ENCODE measurements at regions not wholly inside any gene's neighbourhood (a gene's known extent, or its start where the extent isn't known, plus 50 kb on each side); places are given as distances from the start of the nearest gene placed in this dataset.

- DNase-seq, result peak; percentile 1
These were observed 1055.8 kb upstream of the CADM2 start for GRCh38 chr3:83902787-83903533.

DNA sequence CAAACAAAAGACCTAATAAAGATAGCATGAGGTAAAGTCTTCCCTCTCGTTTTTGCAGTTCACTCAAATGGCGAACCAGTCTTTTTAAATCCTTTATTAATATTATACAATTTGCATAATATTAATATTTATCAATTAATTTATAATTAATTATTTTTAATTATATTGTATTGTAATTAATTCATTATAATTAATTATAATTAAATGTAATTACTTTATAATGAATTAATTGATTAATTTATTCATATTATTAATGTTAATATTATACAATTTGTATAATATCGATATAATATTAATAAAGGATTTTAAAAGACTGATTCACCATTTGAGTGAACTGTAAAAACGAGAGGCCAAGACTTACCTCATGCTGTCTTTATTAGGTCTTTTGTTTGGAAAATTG is 1045.4 kb upstream of the CADM2 start:
- DNase-seq, result no peak

- no peak for DNase-seq
These were observed 1032.5 kb upstream of the CADM2 start for GRCh38 chr3:83926291-83926690.

DNA sequence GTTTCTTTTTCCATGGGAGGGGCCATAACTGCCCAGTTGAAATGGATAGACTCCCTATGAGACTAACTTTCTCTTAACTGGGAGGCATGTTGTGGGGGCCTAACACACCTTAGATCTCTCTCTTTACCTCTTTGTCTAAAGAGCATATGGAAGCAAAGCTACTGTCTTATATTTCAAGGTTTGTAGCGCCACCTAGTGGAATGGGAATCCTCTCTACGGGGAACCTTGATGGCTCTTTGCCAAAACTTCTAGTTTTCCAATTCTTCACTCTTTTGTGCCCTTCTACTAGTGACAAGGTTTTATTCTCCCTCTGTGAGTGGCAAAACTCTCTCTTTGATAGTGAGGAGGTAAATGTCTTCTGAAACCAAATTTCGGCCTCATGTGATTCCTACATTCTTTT is 1030.4 kb upstream of the CADM2 start:
- peak; percentile 78 for DNase-seq

- no peak for DNase-seq
These were observed 1029.9 kb upstream of the CADM2 start for GRCh38 chr3:83928903-83929302.

DNA sequence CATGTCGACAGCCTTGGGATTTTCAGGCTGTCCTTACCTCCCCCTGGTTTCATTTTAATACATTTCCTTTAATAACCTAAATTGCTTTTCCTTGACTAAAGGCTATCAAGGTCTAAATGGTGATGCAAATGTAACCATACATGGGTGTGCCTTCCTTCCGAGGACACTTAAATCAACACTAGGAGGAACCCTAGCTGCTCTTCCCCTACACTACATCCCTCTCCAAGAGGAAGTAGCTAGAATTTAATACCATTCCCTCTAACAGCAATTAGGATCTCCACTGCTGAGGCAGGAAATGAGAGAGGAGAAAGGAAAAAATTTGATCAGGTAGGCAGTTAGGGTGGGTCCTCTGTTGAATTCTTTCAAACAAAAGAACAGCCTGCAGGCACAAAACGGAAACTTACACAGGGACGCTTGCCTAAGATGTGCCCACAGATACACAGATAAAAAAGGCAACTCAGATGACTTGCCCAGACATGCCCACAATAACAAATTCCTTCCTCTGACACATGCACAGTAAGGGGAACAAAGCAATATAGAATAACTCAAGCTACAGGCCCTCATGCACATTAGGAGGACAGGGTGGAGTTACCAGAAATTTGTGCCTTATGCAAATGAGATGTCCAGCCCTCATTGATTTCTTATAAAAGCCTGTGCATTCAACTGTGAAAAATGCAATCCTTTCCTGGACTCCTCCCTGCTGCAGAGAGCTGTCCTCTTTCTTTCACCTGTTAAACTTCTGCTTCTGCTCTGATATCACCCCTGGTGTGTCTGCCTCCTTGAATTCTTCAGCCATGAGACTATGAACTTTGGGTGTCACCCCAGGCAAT is 1024.4 kb upstream of the CADM2 start:
- DNase-seq, result no peak

DNA sequence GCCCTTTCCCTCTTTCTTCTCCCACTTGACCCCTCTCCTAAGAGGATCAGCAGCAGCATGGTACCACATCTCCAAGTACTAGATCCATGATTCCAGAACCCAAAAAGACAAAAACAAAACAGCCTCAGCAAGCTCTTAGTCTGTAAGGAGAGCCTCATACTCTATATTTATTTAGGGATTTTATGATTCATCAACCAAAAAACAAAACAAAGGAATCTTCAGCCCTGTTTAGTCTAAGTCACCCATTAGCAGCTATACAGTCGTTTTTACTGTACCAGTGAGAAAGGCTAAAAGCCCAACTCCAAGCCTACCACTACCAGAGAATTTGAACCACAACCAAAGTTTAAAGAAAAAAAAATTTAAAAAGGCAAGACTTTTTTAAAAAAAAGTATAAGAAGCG is 1020.3 kb upstream of the CADM2 start:
- no peak for DNase-seq

DNA sequence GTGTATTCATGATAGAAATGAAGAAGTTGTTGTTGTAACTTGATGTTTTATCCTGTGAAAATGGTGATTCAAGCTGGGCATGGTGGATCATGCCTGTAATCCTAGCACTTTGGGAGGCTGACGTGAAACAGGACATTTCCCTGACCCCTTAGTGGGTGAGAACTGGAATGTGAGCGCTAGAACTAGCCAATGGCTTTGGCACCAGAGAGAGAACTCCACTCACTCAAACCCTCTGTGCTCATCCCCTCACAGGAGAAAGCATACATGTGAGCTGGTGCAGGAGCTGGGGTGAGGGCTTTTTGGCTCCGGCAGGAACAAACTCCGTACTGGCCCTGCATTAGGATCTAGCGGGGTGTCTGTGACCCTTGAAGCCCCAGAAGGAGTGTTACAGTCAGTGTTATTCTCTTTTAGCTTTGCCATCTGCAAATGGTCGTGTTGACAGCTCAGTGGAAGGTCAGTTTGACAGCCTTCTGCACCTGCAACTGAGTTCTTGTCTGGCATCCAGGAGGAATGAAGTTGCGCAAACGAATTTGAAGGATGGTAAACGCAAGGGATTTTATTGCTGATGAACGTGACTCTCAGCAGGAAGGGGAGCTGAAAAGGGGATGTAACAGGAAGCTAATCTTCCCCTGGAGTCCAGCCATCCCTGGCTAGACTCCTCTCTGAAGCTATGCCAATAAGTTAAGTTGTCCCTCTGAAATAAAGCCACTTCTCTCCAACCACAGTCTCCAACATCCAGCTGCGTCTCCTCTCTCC is 1016.6 kb upstream of the CADM2 start:
- DNase-seq, result no peak

GRCh38 chr3:83946049-83946448 is 1012.7 kb upstream of the CADM2 start:
- no peak for DNase-seq

- DNase-seq, result peak; percentile 5
These were observed 1012.2 kb upstream of the CADM2 start for GRCh38 chr3:83946554-83946953.

DNA sequence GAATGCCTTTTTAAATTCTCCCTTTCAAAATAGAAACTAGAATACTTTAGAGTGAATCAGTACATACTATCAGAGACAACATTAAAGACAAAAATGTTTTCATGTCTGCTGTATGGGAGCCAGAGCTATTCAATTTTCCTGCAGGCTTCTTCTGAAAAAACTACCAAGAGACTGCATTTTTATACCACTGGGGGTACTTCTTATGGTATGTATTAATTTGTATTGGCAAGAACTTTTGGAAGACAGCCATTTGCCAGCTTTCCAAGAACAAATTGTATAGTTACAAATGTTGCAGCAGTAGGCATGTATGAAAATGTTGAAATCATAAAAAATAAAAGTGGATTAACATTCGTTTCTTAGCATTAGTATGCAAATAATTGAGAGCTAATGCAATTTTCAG is 1010.0 kb upstream of the CADM2 start:
- DNase-seq, result no peak

- no peak for DNase-seq
These were observed 1005.2 kb upstream of the CADM2 start for GRCh38 chr3:83953417-83954089.

GRCh38 chr3:83956431-83956830 is 1002.4 kb upstream of the CADM2 start:
- DNase-seq, result no peak

GRCh38 chr3:83968356-83968755 is 990.4 kb upstream of the CADM2 start:
- no peak for DNase-seq

DNA sequence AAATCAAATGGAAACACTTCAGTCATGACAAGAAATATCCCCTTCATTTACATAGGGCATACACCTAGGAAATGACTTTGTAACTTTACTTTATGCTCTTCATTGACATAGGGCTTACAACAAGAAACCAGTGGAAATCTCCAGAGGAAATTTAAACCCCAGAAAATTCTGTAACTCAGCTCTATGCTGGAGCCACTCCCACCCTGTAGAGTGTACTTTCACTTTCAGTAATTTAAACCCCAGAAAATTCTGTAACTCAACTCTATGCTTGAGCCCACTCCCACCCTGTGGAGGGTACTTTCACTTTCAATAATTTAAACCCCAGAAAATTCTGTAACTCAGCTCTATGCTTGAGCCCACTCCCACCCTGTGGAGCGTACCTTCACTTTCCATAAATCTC is 987.1 kb upstream of the CADM2 start:
- no peak for DNase-seq

- no peak for DNase-seq
These were observed 950.2 kb upstream of the CADM2 start for GRCh38 chr3:84008623-84009022.

- DNase-seq, result no peak
These were observed 934.9 kb upstream of the CADM2 start for GRCh38 chr3:84023842-84024241.

DNA sequence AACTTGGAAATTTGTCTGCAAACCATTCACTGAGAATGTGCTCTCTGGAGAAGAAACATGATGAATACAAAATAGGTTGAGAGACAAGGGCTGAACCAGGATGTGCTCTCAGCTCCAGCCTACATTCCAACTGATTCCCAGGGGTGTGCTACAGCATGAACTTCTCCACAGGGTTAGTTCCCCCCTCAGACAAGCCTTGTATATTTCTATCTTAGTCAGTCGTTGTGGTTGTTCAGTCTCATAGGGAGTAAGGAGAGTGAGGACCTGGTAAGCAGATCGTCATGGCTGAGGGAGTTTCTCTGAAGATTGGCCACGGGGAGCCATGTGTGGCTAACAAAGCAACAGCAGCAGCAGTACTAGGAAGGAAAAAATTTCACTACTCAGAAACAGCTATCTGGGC is 919.7 kb upstream of the CADM2 start:
- DNase-seq, result no peak

DNA sequence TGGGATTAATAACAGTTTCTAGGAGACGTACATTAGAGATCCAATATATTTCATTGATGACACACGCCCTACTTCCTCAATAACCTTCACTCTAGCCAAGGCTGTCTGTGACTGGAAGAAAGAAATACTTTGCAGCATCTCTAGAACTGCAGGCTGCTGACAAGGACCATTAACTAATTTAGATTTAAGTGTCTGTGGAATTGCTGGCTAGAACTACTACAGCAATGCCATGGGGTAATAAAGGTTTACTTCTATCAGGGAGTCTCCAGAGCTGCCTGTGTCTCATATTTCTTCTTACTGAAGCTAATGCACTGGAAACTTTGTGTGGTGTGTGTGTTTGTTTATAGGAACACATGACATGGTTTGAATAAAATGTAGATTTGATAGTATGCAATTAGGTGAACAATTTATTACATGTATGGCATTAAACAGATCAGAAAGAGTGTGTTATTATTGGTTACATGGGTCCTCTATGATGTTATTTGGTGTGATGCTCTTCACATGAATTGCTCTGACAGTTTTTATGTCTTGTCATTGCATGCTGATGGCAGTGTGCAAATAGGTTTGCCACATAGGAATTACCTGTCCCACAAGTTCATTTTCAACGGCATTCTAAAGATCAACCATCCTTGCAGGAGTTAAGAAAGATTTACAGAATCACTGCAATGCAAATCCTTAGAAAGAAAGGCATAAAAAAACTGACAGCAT is 916.2 kb upstream of the CADM2 start:
- DNase-seq, result no peak

- DNase-seq, result no peak
These were observed 891.9 kb upstream of the CADM2 start for GRCh38 chr3:84066915-84067314.

DNA sequence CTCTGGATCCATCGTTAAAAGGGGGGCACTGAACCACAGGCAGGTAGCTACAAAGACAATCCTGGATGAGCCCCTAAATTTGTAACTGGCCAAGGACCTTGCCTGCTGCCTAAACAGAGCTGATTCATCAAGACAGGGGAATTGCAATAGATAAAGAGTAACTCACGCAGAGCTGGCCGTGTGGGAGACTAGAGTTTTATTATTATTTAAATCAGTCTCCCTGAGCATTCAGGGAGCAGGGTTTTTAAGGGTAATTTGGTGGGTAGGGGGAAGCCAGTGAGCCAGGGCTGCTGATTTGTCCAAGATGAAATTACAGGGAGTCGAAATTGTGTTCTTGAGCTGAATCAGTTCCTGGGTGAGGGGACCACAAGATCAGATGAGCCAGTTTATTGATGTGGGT is 885.1 kb upstream of the CADM2 start:
- DNase-seq, result no peak

DNA sequence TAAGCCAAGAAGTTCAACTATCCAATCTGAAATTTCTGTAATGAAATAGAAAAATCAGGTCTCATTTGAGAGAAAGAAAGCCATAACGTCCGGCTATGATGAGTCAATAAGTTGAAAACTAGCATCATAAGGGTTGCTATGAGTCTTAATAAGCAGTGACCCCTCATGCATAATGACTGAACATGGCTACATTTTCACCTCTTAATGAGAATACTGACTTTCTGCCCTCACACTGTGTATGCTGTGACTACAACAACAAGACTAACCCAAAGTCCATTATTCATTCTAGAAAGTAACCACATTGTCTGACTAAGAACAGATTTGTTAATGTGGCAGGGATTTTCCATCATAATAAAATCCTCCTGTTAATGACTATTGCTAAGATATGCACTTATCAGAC is 884.0 kb upstream of the CADM2 start:
- DNase-seq, result no peak
